GM19455 (cell line): ENCODE measurements at regions not wholly inside any gene's neighbourhood (a gene's known extent, or its start where the extent isn't known, plus 50 kb on each side); places are given as distances from the start of the nearest gene placed in this dataset.

Source experiments
- ATAC-seq: cut with Tn5 transposase; IDR thresholded peaks from one replicate; pipeline ENCODE4 v1.9.1; 2021; ENCODE audit not compliant: unreplicated experiment

- ATAC-seq, result no peak
These were observed 179.8 kb upstream of the S1PR3 start for GRCh38 chr9:88811511-88811910.

- no peak for ATAC-seq
These were observed 178.2 kb upstream of the S1PR3 start for GRCh38 chr9:88812938-88813637.

GRCh38 chr9:88813638-88814209 lies 177.5 kb upstream of the S1PR3 start:
- no peak for ATAC-seq

GRCh38 chr9:88814577-88814976 lies 176.7 kb upstream of the S1PR3 start:
- no peak for ATAC-seq

GRCh38 chr9:88816141-88816540 lies 175.1 kb upstream of the S1PR3 start:
- ATAC-seq, result no peak

- no peak for ATAC-seq
These were observed 174.7 kb upstream of the S1PR3 start for GRCh38 chr9:88816591-88816990.

GRCh38 chr9:88817628-88818027 lies 173.6 kb upstream of the S1PR3 start:
- no peak for ATAC-seq

GRCh38 chr9:88818495-88819201 lies 172.6 kb upstream of the S1PR3 start:
- ATAC-seq, result no peak

GRCh38 chr9:88819476-88819875 lies 171.8 kb upstream of the S1PR3 start:
- no peak for ATAC-seq

GRCh38 chr9:88820055-88820454 lies 171.2 kb upstream of the S1PR3 start:
- ATAC-seq, result no peak

- no peak for ATAC-seq
These were observed 170.1 kb upstream of the S1PR3 start for GRCh38 chr9:88821033-88821745.

- ATAC-seq, result no peak
These were observed 169.5 kb upstream of the S1PR3 start for GRCh38 chr9:88821746-88822106.

- ATAC-seq, result no peak
These were observed 166.6 kb upstream of the S1PR3 start for GRCh38 chr9:88824711-88825110.

- ATAC-seq, result no peak
These were observed 165.1 kb upstream of the S1PR3 start for GRCh38 chr9:88826181-88826580.

- no peak for ATAC-seq
These were observed 164.5 kb upstream of the S1PR3 start for GRCh38 chr9:88826771-88827181.

GRCh38 chr9:88828018-88828417 lies 163.2 kb upstream of the S1PR3 start:
- ATAC-seq, result no peak

GRCh38 chr9:88828492-88828974 lies 162.7 kb upstream of the S1PR3 start:
- no peak for ATAC-seq

GRCh38 chr9:88829276-88829675 lies 162.0 kb upstream of the S1PR3 start:
- no peak for ATAC-seq

GRCh38 chr9:88831713-88832407 lies 159.4 kb upstream of the S1PR3 start:
- no peak for ATAC-seq

- no peak for ATAC-seq
These were observed 157.3 kb upstream of the S1PR3 start for GRCh38 chr9:88833946-88834345.

GRCh38 chr9:88835038-88835466 lies 156.2 kb upstream of the S1PR3 start:
- ATAC-seq, result peak; percentile 68
